GM12873 (cell line): ENCODE measurements at regions not wholly inside any gene's neighbourhood (a gene's known extent, or its start where the extent isn't known, plus 50 kb on each side); places are given as distances from the start of the nearest gene placed in this dataset.

ENCODE experiments used
- CTCF ChIP-seq: IDR thresholded peaks from 2 replicates; pipeline ENCODE4 v1.5.1; 2012; ENCODE audit warnings: low read depth, mild to moderate bottlenecking, moderate library complexity, low read length, control low read depth; ENCODE audit not compliant: insufficient read depth; ENCODE audit errors: missing control alignments

- no peak for TF ChIP-seq CTCF
These were observed 1844.4 kb upstream of the PCDH10 start for GRCh38 chr4:131304686-131305085.

GRCh38 chr4:131309628-131310027 is 1839.5 kb upstream of the PCDH10 start:
- no peak for TF ChIP-seq CTCF

GRCh38 chr4:131316086-131316485 is 1833.0 kb upstream of the PCDH10 start:
- no peak for TF ChIP-seq CTCF

GRCh38 chr4:131337936-131338335 is 1811.2 kb upstream of the PCDH10 start:
- TF ChIP-seq CTCF, result no peak

GRCh38 chr4:131339137-131339536 is 1810.0 kb upstream of the PCDH10 start:
- no peak for TF ChIP-seq CTCF

GRCh38 chr4:131344761-131345160 is 1804.3 kb upstream of the PCDH10 start:
- no peak for TF ChIP-seq CTCF

- no peak for TF ChIP-seq CTCF
These were observed 1801.3 kb upstream of the PCDH10 start for GRCh38 chr4:131347816-131348215.
